ENCODE measurements at regions not wholly inside any gene's neighbourhood (a gene's known extent, or its start where the extent isn't known, plus 50 kb on each side); places are given as distances from the start of the nearest gene placed in this dataset.

DNA sequence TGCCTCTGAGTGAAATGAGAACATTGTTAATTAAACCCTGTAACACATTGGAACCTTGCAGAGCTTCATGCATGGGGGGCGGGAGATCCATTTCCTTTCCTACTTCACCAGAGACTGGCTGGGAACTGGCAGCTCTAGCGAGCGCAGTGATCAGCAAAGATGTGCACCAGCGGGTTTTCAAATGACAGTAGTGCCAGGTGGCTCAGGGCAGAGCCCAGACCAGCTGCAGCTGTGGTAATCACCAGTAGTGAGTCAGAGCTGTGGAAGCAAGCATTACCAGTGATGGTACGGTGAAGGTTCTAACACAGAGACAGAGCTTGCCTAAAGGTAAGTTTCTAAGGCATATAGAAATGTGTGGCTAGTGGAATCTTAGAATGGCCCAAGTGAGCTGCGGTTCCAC, 1009.7 kb upstream of the CELF2 start:
- Histone ChIP-seq H3K9me3 (no peaks in the 10 kb centered on the region), H3K36me3 (no peaks in the 10 kb centered on the region), H3K27ac (no peak overlapping the region), H3K4me3 (replicated peaks in 1 of 3) (no peak overlapping the region), H3K4me1 (no peaks in the 10 kb centered on the region), H3K27me3 (no peaks in the 10 kb centered on the region)
- DNase-seq, result no peak
- TF ChIP-seq POLR2A (IDR thresholded peaks at IDR 0.05), result no peak
- intact Hi-C loops (cut with DNase I), result no loop called here
- 72 to 75% methylated on average over 6 of the region's 6 CpGs for WGBS, 2 donors

DNA sequence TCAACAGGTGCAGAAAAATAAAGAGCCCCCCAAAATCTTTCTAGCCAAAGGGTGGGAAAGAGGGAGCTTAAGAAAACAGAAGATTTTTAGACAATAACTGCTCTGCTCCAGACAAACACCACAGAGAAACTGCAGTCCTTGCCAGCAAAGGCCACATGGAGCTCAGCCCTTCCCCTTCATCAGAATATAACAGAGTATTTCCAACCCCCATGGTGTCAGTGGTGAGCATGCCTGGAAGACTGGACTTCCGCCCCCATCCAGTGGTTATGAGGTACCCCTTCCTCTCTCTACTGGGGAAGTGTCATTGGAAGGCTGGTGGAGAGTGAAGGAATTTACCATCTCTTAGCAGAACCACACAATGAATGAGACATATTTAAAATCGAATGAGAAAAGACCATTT, 1007.3 kb upstream of the CELF2 start:
- intact Hi-C loops (cut with DNase I), result no loop called here
- no peaks in the 10 kb centered on the region for H3K27me3 ChIP-seq
- no peaks in the 10 kb centered on the region for H3K9me3 ChIP-seq
- no peak overlapping the region for H3K27ac ChIP-seq
- no peak overlapping the region for H3K4me3 ChIP-seq (replicated peaks in 1 of 3)
- no peak for DNase-seq
- WGBS, 2 donors, result 77% methylated on average over 2 of the region's 2 CpGs
- TF ChIP-seq POLR2A (IDR thresholded peaks at IDR 0.05), result no peak
- TF ChIP-seq, protein P1, sequence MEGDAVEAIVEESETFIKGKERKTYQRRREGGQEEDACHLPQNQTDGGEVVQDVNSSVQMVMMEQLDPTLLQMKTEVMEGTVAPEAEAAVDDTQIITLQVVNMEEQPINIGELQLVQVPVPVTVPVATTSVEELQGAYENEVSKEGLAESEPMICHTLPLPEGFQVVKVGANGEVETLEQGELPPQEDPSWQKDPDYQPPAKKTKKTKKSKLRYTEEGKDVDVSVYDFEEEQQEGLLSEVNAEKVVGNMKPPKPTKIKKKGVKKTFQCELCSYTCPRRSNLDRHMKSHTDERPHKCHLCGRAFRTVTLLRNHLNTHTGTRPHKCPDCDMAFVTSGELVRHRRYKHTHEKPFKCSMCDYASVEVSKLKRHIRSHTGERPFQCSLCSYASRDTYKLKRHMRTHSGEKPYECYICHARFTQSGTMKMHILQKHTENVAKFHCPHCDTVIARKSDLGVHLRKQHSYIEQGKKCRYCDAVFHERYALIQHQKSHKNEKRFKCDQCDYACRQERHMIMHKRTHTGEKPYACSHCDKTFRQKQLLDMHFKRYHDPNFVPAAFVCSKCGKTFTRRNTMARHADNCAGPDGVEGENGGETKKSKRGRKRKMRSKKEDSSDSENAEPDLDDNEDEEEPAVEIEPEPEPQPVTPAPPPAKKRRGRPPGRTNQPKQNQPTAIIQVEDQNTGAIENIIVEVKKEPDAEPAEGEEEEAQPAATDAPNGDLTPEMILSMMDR (IDR thresholded peaks at IDR 0.05), result no peak
- no peaks in the 10 kb centered on the region for H3K36me3 ChIP-seq
- H3K4me1 ChIP-seq, result no peaks in the 10 kb centered on the region

DNA sequence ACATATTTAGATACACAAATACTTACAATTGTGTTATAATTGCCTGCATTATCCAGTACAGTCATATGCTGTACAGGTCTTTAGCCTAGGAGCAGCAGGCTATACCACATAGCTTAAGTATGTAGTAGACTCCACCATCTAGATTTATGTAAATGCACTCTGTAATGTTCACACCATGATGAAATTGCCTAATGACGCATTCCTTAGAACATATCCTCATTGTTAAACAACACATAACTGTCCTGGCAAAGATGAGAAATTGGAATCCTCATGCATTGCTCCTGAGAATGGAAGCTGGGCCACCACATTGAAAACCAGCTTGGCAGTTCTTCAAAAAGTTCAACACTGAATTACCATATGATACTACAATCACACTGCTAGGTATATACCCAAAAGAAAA, 1002.8 kb upstream of the CELF2 start:
- Histone ChIP-seq H3K27me3 (no peaks in the 10 kb centered on the region), H3K36me3 (no peaks in the 10 kb centered on the region), H3K4me1 (no peaks in the 10 kb centered on the region), H3K27ac (no peak overlapping the region), H3K9me3 (no peaks in the 10 kb centered on the region), H3K4me3 (replicated peaks in 1 of 3) (no peak overlapping the region)
- WGBS, 2 donors, result 88 to 95% methylated on average over 1 of the region's 1 CpG
- intact Hi-C loops (cut with DNase I), result no loop called here
- DNase-seq, result no peak
- no peak for TF ChIP-seq POLR2A (IDR thresholded peaks at IDR 0.05)
- TF ChIP-seq, protein P1 (IDR thresholded peaks at IDR 0.05), result no peak

DNA sequence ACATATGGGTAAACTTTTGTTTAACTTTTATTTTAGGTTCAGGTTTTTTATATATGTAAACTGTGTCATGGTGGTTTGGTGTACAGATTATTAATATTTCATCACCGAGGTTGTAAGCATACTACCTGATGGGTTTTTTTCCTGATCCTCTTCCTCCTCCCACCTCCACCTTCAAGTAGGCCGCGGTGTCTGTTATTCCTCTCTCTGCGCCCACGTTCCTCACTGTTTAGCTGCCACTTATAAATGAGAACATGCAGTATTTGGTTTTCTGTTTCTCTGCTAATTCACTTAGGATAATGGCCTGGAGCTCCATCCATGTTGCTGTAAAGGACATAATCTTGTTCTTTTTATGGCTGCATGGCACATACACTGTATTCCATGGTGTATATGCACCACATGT, 1000.0 kb upstream of the CELF2 start:
- Histone ChIP-seq H3K9me3 (no peaks in the 10 kb centered on the region), H3K27ac (no peak overlapping the region), H3K4me3 (replicated peaks in 1 of 3) (no peak overlapping the region), H3K36me3 (no peaks in the 10 kb centered on the region), H3K4me1 (no peaks in the 10 kb centered on the region), H3K27me3 (no peaks in the 10 kb centered on the region)
- intact Hi-C loops (cut with DNase I), result no loop called here
- DNase-seq, result no peak
- TF ChIP-seq POLR2A (IDR thresholded peaks at IDR 0.05), result no peak
- TF ChIP-seq, protein P1 (IDR thresholded peaks at IDR 0.05), result no peak
- 76 to 77% methylated on average over 5 of the region's 5 CpGs for whole genome bisulfite sequencing, 2 donors

DNA sequence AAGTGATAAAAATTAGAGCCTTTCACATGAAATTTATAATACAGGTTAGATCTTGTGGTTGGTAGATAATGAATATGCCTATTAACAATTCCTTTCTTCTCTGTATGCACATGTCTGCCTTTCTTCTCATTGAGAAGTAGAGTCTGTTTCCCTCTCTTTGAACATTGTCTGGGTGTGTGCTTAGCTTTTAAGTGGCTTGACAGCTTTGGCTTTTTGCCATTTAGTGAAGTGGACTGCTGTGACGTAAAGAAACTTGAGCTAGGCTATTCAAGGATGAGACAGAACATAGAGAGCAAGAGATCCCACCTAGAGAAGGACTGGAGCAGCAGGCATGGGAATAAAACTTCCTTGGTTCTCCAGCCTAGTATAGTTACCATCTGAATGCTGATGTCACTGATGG, 996.7 kb upstream of the CELF2 start:
- TF ChIP-seq, protein P1 (IDR thresholded peaks at IDR 0.05), result no peak
- TF ChIP-seq POLR2A (IDR thresholded peaks at IDR 0.05), result no peak
- no peak overlapping the region for H3K27ac ChIP-seq
- no peak overlapping the region for H3K4me3 ChIP-seq (replicated peaks in 1 of 3)
- H3K4me1 ChIP-seq, result no peaks in the 10 kb centered on the region
- intact Hi-C loops (cut with DNase I), result no loop called here
- no peak for DNase-seq
- H3K36me3 ChIP-seq, result no peaks in the 10 kb centered on the region
- no peaks in the 10 kb centered on the region for H3K27me3 ChIP-seq
- 21% methylated on average over 1 of the region's 1 CpG for WGBS, 2 donors
- H3K9me3 ChIP-seq, result no peaks in the 10 kb centered on the region

DNA sequence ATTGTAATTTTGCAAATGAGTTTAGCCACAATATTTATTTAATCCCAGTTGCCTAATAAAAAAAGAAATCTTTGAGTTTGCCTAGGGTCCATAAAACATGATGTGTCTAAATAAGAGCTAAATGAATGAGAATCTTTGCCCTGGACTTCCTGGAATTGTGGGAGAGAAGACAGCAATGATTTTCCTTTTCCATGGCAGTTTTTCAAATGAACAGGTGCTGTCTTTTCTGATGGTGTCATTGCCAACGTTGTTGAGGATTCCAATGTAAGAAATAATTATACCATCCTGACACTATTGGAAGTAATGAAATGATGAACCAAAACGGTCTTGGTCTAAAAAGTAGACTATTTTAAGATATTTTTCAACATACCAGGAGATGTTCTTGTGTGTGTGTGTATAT, 984.7 kb upstream of the CELF2 start:
- TF ChIP-seq POLR2A (IDR thresholded peaks at IDR 0.05), result no peak
- TF ChIP-seq, protein P1 (IDR thresholded peaks at IDR 0.05), result no peak
- DNase-seq, result no peak

More for the DNA sequence above, 984.7 kb upstream of the CELF2 start:
- Histone ChIP-seq H3K9me3 (no peaks in the 10 kb centered on the region), H3K27me3 (no peaks in the 10 kb centered on the region), H3K4me3 (replicated peaks in 1 of 3) (no peak overlapping the region), H3K36me3 (no peaks in the 10 kb centered on the region), H3K27ac (no peak overlapping the region), H3K4me1 (no peaks in the 10 kb centered on the region)
- WGBS, 2 donors, result 67 to 78% methylated on average over 2 of the region's 2 CpGs
- intact Hi-C loops (cut with DNase I), result no loop called here

All from thyroid gland (tissue), 4 donors.